Thoracic aorta (tissue), 2 donors: ENCODE measurements at regions not wholly inside any gene's neighbourhood (a gene's known extent, or its start where the extent isn't known, plus 50 kb on each side); places are given as distances from the start of the nearest gene placed in this dataset.
A peak's percentile ranks its signal among the peaks of the same experiment; 100 is the strongest.
"Not testable (repeated sequence)": the region's sequence is repeated elsewhere in the genome, so short reads cannot be mapped to it uniquely, and the experiment has no call there.

ENCODE experiments used
- ATAC-seq: fragments of 150-250 bp; one replicate; pipeline ENCODE4 v1.8.0; 2017; ENCODE audit warnings: low read depth; ENCODE audit not compliant: insufficient number of reproducible peaks, low FRiP score
- DNase-seq: peaks from one replicate; pipeline ENCODE4 v3.0.0-alpha.2; 2020; ENCODE audit warnings: low spot score
- H3K27ac ChIP-seq, 2 donors: fragments of 200-600 bp; sonication (generic); 1 replicate in 1 of 2; 2 replicates in 1 of 2; pipeline ENCODE4 v1.5.1; 2016; ENCODE audit warnings: mild to moderate bottlenecking in 2 of 2, moderate library complexity in 2 of 2
- H3K27me3 ChIP-seq: fragments of 200-600 bp; sonication (generic); replicated peaks from 2 replicates; pipeline ENCODE4 v1.6.0; 2016; ENCODE audit warnings: mild to moderate bottlenecking; ENCODE audit not compliant: insufficient read depth
- H3K36me3 ChIP-seq: fragments of 200-600 bp; sonication (generic); one replicate; pipeline ENCODE4 v1.5.1; 2016
- H3K4me1 ChIP-seq, 2 donors: fragments of 200-600 bp; sonication (generic); 1 replicate in 1 of 2; 2 replicates in 1 of 2; pipeline versions ENCODE4 v1.5.1 to v1.6.0; 2016; ENCODE audit warnings: low read depth in 2 of 2, mild to moderate bottlenecking in 1 of 2; ENCODE audit not compliant: control insufficient read depth in 1 of 2
- H3K4me3 ChIP-seq: fragments of 200-600 bp; sonication (generic); 2 replicates; pipeline ENCODE4 v1.5.1; 2016; ENCODE audit warnings: mild to moderate bottlenecking
- H3K9me3 ChIP-seq: fragments of 200-600 bp; sonication (generic); 2 replicates; pipeline ENCODE4 v1.5.1; 2016
- TF ChIP-seq, protein P1 (sequence below): fragments of 200-600 bp; sonication (generic); IDR thresholded peaks from one replicate; pipeline ENCODE4 v1.5.1; 2019; ENCODE audit warnings: antibody characterized with exemption

DNA sequence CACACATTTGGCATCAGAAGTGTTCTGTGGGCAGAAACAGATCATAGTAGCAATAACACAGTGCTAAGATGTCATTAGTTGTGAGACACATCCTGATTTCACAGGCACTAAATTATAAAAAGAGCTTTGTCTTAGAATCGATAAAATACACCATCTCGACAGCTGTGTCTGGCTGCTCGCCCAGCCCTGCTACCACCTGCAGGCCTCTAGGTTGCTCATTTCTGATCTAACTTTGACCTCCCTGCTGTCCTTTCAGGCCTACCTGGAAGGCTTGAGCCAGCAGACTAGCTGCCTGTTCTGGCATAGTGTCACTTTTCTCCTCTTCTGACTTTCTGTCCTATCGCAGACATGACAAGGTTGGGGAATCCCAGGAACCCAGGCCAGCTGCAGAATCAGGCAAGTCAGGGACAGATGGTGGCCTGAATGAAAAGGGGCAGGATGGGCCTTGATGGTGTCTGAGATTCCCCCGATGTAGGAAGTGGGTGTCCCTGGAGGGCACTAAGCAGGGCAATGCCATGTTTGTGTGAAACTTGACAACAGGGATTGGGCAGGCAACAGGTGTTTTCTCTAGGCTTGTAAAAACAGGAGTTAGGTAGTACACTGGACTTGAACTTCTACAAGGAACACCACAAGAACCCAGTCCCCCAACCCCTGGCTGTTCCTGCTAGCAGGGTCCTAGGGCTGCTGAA, 66.6 kb upstream of the RHOU start:
- TF ChIP-seq, protein P1, sequence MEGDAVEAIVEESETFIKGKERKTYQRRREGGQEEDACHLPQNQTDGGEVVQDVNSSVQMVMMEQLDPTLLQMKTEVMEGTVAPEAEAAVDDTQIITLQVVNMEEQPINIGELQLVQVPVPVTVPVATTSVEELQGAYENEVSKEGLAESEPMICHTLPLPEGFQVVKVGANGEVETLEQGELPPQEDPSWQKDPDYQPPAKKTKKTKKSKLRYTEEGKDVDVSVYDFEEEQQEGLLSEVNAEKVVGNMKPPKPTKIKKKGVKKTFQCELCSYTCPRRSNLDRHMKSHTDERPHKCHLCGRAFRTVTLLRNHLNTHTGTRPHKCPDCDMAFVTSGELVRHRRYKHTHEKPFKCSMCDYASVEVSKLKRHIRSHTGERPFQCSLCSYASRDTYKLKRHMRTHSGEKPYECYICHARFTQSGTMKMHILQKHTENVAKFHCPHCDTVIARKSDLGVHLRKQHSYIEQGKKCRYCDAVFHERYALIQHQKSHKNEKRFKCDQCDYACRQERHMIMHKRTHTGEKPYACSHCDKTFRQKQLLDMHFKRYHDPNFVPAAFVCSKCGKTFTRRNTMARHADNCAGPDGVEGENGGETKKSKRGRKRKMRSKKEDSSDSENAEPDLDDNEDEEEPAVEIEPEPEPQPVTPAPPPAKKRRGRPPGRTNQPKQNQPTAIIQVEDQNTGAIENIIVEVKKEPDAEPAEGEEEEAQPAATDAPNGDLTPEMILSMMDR: no peak
- ATAC-seq: no peak
- H3K36me3 ChIP-seq: no peaks in the 10 kb centered on the region
- peak overlapping the region; percentile 87 to 88 for H3K27ac ChIP-seq
- peaks cover 14 to 25% of the 10 kb centered on the region in 2 donors for H3K4me1 ChIP-seq
- H3K4me3 ChIP-seq: no peak overlapping the region
- DNase-seq: no peak
- H3K9me3 ChIP-seq: no peaks in the 10 kb centered on the region
- no peaks in the 10 kb centered on the region for H3K27me3 ChIP-seq

DNA sequence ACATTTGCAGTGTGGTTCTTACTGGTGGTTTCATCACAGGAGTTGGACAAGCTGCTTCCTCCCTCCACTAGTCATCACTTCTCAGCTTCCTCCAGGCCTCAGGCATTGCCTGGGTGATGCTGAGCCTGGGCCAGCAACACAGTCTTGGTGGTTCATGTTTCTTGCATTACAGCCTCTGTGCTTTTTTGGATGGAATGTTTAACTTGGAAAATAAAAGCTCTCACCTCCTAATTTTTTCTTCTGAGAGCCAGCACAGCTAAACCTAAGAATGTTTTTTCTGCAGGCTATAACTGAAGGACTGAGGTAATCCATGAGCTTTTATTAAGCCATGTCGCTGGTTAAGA, 66.1 kb upstream of the RHOU start:
- Histone ChIP-seq H3K27ac (peak overlapping the region; percentile 87 to 88), H3K27me3 (no peaks in the 10 kb centered on the region), H3K36me3 (no peaks in the 10 kb centered on the region), H3K4me3 (no peak overlapping the region), H3K9me3 (no peaks in the 10 kb centered on the region), H3K4me1 (peaks cover 14 to 25% of the 10 kb centered on the region in 2 donors)
- TF ChIP-seq, protein P1: no peak
- ATAC-seq: peak; percentile 77
- DNase-seq: peak; percentile 46

DNA sequence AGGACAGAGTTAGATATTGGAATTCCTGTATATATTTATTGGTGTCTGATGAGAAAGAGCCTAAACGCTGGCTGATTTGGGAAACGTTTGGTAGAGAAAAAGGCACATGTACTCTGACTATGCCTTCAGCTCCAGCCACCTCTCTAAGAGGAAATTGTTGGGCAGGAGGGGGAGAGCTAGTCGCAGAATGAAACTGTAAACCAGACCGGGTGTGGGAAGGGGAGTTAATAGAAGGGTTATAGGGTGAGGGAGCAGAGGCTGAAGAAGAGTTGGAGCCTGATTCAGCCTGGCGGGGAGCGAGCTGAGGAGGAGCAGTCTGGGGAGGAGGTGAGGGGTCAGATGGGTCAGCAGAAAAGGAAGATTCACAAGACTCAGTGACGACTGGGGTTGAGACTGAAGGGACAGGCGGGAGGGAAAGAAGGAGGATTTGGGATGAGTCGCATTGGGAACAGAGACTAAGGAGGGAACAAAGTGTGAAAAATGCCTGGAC, 54.2 kb upstream of the RHOU start:
- H3K9me3 ChIP-seq, DNase-seq, H3K4me3 ChIP-seq, H3K36me3 ChIP-seq, H3K27ac ChIP-seq, H3K27me3 ChIP-seq, ATAC-seq: not testable (repeated sequence)
- peaks cover 5 to 14% of the 10 kb centered on the region in 2 donors for H3K4me1 ChIP-seq

DNA sequence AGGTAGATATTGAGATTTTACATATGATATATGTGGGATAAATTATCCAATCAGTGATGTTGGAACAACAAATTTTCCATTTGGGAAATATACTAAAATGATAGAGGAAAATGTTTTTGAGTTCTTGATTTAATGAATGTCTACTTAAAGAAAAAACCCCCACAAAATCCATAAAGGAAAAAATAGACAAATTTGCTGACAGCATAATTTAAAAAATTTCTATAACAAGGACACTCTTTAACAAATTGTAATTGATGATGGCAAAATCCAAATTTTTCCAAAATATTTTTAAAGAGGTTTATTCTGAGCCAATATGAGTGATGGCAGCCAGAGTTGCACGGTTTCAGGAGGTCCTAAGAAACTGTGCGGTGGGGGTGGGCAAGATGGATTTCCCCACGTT, 51.9 kb upstream of the RHOU start:
- Histone ChIP-seq H3K27ac (no peak overlapping the region), H3K4me3 (no peak overlapping the region), H3K9me3 (no peaks in the 10 kb centered on the region), H3K36me3 (no peaks in the 10 kb centered on the region), H3K4me1 (peaks cover 5 to 14% of the 10 kb centered on the region in 2 donors), H3K27me3 (no peaks in the 10 kb centered on the region)
- DNase-seq: no peak
- TF ChIP-seq, protein P1: no peak
- ATAC-seq: no peak

DNA sequence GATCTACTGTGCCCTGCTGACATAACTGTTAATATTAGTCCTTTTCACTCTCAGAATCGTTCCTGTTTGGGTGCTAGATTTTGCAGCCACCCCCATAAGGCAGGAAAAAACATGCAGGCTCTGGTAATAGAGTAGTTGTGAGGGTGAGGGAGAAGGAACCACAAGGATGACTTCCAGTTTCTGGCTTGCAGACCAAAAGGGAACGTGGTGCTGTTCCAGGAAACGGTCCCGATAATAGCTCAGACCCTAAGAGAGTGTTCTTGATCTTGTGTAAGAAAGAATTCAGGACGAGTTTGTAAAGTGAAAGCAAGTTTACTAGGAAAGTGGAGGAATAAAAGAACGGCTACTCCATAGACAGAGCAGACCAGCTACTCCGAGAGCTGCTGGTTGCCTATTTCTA, 50.7 kb upstream of the RHOU start:
- peak overlapping the region; percentile 44 to 79 for H3K27ac ChIP-seq
- ATAC-seq (peak; percentile 55), DNase-seq (no peak)
- TF ChIP-seq, protein P1: no peak
- no peaks in the 10 kb centered on the region for H3K9me3 ChIP-seq
- no peaks in the 10 kb centered on the region for H3K36me3 ChIP-seq
- H3K27me3 ChIP-seq: no peaks in the 10 kb centered on the region
- peaks cover 5 to 14% of the 10 kb centered on the region in 2 donors for H3K4me1 ChIP-seq
- H3K4me3 ChIP-seq: peak overlapping the region; percentile 46
